ENCODE measurements at regions not wholly inside any gene's neighbourhood (a gene's known extent, or its start where the extent isn't known, plus 50 kb on each side); places are given as distances from the start of the nearest gene placed in this dataset.

DNA sequence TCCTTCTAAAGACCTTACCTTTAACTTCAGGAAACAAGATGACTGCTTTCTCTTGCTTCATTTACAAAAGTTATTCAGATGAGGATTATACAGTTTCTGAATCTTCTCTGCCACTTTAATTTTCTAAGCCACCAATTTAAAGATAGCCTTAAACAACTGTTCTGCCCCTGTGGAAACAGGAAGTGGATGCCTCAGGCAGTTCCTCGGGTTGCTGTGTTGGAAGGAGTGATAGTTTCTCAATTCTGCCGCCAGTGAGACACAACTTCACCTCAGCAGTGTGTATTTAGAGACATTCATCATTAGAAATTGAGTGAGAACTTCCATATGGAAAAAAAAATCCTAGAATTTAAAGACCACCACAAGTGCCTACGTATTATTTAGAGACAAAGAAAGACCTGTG, 475.1 kb upstream of the WWC1 start:
- no peak for DNase-seq

DNA sequence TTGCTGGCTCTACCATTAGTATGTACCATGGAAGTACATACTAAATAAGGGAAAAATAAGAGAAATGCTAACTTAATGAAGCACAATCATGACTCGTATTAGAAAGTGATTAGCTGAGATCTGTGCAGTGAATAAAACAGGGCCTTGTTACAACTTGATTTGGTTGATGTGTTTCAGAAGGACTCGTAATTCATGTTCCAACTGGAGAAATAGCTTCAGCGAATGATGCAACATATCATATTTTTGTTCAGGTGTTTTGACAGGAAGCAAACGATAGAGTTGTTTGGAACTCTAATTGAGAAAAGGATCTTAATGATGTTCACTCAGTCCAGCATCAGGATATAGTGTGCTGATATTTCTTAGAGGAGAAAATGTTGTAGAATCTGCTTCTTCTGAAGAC, 474.6 kb upstream of the WWC1 start:
- no peak for DNase-seq

DNA sequence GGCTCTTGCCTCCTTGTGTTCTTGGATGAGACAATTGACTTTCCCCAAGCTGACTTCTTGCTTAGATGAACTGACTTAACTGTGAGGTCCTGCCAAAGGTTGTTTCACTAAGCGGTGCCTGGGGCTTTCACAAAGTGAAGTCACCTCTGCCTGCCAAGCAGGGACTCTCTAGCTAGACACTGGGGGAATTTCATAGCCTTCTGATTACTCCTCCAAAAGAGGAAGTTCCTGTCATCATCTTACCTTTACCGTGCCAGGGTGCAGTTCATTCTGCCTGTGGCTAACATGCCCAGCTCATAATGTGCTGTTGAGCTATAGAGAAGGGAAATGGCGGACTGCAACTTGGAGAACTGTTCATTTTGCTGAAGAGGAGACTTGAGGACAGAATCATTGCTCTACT, 472.0 kb upstream of the WWC1 start:
- no peak for DNase-seq

DNA sequence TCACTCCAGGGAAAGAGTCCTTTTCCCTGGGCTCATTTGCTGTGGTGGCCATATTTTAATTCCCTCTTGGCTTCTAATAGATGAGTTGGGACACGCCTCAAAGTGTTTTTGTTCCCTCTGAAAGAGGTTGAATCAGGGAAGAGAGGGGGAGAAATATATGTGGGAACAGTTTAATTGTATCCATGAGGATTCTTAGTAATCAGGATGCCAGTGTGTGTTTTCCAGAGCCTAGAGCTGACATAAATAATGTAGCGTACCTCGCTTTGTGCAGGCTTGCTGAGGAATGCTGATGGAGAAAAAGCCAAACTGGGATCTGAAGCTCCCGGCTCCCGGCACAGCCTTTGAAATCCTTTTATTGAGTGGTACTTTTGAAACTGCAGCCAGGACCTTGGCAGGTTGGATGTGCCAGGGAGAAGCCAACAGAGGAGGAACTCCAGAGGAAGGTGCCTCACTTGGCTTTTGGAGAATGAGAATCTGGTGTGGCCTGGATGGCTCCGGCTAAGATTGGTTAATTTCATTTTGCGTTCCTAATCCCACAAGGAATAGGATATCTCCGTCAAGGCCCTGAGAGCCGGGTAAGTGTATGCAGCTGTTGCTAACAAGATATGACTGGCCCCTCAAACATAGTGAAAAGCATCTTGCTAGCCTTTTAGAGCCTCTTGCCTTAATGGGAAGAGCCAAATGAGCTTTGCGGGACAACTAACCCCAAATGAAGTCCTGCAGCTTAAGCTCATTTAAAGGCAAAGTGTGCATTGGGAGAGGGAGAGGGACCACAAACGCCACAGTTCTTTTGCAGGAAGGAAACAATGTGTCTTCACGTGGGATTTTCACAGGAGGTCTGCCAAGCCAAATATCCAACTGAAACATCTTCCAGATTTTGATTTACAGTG, 471.1 kb upstream of the WWC1 start:
- no peak for DNase-seq

DNA sequence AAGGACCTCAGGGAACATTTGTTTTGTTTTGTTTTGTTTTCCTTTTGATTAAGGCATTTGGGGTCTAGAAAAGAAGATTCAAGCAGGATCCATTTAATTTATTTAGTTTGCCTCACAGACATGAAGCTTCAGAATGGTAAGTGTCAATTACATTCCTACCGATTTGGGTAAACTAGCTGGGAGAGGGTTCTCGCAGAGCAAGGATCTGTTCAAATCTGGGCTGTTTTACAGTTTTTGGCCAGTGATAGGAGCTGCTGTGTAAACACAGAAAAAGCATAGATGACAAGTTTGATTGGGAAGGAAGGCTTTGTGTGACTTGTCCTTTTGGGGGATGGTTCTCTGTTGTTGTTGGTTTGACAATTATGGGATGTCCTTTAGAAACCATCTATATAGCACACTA, 470.3 kb upstream of the WWC1 start:
- DNase-seq: no peak

DNA sequence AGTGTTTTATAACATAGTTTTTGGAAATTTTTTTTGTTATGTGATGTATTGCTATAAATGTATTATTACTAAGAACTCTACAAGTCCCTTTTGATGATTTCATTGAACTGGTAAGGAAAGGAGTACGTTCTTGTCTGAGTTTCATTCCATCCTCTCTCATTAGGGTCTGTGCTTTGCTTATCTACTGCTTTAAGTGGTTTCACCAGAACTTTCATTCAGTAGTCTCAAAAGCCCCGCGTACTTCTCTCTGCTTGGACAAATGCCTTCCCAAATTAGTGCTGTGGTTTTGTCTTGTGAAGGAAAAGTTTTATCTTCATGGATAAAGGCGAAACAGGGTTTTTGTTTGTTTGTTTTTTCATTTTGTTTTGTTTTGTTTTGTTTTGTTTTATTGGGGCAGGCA, 469.8 kb upstream of the WWC1 start:
- no peak for DNase-seq

DNA sequence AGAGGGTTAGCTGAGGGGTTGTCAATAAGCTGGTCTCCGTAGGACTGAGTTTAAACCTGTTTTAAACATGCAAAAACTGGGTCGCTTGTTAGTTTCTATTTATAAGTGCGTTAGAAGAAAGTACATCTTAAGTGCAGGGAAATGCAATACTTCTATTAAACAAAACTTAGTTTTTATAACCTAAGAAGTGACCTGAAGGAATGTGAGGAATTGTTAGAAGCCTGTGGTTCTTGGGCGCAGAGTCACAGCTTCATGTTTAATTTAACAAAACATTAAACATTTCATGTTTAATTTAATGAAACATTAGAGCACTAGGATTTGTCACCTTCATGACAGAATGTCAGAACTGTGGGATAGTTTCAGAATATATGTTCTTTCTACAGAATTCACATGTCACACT, 469.2 kb upstream of the WWC1 start:
- no peak for DNase-seq

DNA sequence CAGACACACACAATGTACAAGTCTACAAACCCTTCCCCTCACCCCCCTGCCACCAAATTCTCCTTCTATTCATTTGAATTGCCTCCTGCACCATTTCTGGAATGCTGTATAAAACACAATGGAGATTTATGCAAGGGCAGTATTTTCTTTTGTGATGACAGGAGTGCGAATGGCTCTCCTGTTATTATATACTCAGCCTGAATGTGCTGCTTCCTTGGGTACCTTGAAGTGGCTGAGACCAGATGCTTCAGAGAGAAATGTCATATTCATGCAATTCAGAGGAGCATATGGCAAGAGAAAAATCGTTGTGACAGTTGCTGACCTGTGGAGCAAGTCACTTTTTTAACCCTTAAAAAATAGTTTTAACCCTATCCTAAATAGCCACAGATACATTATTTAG, 468.0 kb upstream of the WWC1 start:
- no peak for DNase-seq

DNA sequence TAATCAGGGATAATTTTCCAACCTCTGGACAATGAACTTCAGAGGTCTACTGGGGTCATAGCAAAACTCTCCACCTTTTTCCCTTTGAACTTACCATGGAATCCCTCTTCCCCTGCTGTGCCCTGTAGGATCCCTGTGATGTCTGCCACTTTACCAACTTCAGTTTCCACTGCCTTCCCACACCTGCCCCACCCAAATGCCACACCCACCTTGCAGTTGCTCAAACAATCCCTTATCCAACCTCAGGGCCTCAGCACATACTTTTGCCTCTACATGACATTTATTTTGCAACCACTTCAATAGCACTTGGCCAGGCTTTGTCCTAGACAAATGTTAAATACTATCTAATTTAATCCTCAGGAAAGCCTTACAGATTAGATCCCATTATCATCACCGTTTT, 463.7 kb upstream of the WWC1 start:
- DNase-seq: no peak

DNA sequence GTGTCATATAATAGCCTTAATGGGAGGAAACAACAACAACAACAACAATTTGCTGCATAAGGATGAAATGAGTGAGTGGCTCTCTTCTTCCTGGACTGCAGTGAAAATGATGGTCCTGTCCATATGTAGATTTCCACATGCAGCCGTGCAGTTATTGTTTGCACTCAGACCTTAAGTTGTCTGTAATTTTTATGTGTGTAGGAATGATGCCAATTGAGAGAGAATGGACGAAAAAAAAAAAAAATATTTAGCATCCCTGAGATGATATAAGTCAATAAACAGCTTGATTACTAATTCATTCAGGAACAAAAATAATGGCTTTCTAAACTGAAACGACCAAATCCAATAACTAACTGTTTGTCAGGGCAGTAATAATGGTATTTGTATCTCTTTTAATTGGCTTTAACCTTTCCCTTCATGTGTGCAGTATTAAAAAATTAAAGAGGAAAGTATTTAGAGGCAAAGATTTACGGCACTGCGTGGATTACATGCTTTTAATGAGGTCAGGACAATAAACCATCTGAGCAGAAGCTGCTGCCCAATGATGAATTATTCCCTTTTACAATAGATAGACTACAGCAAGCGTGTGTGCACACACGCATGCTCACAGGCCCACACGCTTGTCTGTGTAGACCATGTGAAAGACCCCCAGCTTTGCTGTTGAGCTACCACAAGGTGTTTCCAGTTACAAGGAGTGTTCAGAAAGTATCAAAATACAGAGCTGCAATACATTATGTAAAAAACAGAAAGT, 459.5 kb upstream of the WWC1 start:
- DNase-seq: no peak

DNA sequence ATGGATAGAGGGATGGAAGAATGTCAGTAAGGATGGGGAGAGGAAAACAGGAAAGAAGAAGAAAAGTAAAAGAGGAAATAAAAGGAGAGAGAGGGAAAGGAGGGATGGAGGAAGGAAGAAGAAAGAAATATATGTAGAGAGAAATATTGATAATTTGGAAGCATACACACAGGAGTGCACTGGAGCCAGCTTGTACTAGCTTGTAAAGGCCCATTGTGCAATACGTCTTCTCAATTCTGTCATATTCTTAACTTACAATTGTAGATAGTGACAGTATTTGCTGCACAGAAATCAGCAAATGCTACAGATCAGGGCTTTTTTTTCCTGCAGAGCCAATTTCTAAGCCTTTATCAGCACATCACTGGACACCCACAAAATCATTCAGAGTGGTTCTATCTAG, 458.8 kb upstream of the WWC1 start:
- no peak for DNase-seq

DNA sequence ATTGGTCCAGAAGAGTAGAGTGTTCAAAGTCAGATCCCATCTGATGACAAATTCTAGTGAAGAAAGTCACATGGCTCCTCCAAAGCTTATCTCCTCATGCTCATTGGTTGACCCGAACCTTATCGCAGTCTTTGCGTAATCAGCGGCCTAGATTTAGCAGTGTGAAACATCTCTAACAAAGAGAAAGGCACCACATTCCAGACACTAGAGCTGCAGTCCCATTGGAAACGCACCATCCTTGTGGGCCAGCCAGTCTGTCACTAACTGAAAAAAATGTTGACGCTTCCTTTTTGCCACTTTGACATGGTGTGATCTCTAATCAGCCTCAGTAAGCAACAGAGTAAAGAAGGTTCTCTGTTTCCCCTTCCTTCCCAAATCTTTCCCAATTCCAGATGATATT, 458.0 kb upstream of the WWC1 start:
- DNase-seq: no peak

DNA sequence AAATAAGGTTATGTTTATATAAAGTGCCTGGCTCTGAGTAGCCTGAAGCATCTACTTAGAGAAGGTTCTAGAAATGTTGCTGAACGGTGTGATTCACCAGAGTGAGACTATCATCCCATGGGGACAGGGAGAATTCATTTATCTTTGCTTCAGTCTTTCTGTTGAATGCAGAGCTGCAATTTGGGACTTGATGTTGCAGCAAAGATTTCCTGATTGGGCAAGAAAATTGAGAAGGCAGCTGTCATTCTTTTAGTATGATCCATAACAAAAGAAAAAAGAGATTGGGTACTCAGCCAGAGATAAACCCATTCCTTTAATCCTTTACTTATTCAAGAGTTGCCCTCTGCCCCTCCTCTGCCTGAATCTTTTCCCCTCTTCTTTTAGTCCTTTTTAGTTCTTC, 456.3 kb upstream of the WWC1 start:
- DNase-seq: no peak

DNA sequence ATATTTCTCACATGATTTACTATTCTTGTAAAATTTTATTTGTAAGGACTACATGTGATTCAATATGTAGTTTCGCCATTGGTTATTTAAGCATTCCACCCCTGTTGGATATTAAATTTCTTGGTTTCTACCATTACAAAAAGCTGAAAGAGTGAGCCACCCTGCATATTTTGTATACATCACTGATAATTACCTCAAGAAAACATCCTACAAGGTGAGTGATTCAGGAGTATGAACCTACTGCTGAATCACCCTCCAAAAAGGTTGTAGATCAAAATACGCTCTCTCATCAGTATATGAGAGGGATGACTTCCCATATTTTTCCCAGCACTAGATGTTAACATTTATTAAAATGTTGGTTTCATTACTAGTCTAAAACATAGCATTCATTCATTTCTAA, 454.3 kb upstream of the WWC1 start:
- no peak for DNase-seq

DNA sequence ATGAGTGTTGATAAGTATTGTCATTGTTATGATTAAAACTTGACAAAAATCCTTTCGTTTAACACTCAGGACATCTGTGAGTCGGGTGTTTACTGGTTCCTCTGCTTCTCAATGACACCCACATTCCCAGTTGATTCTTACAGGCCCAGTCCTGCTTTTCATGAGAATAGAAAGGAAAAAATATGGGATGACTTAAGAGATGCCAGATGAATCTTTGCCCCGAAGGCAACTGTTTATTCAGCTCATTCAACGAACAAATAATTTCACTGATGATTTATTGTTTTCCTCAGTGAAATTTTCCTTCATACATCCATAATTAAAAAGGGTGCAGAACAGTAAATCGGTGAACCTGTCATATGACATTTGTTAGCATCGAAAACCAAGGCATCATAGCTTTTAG, 452.4 kb upstream of the WWC1 start:
- no peak for DNase-seq

DNA sequence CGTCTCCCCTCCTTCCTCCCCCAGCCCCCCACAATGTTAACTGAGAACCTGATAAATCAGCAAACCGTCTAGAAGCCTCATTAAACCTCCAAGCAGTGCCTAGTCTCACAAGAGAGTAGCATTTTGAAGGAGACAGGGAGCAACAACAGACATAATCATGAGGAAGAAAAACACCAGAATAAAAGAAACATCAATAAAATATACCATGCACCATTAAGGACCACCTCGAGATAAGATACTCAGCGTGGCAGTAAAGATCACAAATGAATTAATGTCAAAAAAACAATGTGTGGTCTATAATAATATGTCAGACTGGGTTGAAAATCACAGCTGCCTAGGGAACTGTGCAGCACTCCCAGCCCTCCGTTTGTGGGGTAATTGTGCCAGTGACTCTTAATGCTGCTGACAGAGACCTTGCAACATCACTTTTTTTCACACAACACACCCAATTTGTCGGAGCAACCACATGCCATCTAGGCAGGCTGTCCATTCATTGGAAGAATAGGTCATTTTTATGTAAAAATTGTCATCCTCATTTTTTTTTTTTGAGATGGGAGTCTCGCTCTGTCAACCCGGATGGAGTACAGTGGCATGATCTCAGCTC, 450.8 kb upstream of the WWC1 start:
- DNase-seq: no peak

DNA sequence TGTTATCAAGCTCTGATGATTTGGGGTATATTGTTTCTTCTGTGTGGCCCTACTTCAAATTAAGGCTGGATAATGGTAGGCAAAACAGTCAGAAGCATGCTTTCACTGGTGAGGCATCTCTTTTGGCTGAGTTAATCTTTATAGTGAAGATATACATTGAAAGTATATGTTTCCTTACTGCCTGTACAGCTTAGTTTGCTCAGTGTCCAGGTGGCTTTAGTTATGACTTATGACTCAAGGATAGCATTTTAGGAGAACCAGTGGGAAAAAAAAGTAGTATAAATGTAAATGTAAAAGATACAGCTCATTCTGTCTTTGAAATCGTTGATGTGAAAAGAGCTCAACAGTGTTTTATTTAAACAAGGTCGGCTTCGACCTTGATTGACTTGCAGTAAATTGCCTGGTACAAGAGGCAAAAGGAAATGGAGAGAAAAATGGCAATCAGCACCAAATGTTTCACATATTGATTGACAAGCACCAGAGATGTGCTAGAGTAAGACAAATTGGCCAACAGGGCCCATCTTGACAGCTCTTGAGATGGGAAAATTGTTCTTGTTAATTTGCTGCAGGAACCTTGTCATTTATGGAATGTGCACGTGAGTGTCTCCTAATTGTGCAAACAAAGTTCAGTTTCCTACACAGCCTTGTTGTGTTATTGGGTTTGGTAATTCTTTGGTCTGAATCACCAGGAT, 447.4 kb upstream of the WWC1 start:
- no peak for DNase-seq

DNA sequence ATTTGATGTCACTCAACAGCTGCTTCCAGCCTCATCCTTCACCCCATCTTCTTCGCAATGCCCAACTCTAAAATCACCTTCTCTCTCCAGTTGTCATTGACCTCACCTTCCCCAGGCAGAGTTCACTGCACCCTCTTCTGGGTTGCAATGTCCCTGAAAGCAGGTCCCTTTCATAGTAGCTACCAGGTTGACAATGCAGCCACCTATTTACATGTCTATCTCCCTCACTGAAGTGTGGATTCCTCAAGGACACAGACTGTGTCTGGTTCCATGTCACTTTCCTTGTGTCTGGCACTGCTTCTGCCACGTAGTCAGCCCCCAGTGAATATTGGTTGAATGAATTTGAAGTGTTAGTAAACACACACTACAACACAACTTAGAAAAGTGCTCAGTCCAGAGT, 445.5 kb upstream of the WWC1 start:
- no peak for DNase-seq

DNA sequence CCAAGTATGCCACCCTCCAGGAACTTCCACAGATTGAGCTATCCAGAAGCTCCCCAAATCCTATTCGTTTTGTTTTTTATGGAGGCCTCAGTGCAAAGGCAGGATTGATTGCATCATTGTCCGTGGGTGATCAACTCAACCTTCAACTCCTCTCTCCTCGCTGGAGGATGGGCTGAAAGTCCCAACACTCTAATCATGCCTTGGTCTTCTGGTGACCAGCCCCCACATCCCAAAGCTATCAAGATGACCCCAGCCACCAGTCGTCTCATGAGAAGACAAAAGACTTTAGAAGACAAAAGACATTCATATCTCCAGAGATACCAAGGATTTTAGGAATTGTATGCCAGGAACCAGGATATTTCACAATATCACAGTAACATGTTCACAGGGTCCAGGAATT, 441.6 kb upstream of the WWC1 start:
- no peak for DNase-seq

DNA sequence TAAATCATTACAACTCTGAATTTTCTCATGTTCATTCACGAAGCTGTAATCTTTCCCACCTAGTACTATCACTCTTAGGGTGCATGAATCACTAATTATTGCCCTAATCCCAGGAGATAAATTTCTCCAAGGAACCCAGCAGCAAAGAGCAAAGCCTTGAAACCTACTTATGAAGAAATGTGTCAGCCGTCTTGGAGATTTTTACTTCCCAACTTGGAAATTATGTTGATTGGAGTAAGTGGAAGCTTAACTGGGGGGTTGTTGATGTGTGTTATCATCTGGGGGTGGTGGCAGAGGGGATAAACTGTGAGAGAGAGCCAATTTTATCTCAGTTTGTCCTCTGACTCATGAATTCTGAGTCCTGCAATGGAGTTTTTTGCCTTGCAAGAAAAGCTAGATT, 440.5 kb upstream of the WWC1 start:
- DNase-seq: no peak

DNA sequence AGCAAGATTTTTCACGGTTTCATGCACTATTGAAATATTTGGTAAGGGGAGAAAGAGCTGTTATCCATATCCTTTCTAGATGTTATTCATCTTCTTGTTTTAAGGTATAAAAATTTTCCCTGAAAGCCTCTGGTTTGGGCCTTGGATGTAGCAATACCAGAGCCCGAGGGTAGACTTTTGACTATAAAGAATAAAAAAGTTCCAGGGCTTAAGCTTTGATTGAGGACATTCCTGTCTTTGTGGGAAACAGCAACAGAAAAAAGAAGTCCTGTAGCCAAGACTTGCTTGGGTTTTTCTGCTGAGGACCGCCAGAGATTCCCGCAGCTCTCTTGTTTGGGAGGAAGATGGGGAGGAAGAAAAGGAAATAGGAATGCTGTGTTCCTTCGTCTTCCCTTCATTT, 440.0 kb upstream of the WWC1 start:
- no peak for DNase-seq

DNA sequence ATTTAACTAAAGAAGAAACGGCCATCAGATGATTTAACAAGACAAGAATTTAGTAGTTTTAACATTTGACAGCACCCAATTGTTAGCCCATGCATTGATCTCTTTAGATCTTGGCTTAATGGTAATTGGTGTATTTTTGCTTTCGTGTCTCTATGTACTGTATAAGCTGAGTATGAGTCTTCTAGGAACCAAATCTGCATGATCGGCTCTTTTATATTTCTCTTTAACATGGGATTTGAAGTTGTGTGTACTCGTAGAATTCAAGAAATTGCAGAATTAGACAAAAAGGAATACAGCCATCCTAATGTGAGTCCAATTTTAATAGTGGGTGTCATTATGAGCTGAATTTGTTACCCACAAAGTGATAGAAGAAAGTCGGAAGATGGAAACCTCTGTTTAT, 438.9 kb upstream of the WWC1 start:
- no peak for DNase-seq

DNA sequence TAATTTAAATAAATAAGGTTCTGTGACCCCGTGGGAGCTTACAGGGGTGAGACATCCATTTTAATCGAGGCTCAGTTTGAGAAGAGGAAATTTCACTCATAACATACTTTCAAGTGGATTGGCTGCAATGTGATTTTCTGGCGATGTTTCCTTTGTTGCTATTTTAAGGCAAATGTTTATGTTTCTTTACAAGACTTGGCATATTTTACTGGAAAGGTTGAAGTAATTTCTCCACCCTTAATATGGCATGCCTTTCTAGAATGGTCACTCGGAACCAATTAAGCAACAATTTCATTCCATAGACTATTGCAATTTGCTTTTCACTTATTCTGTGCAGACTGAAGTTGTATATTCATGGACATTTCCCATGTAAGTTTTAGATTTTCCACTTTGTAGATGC, 438.0 kb upstream of the WWC1 start:
- DNase-seq: no peak

DNA sequence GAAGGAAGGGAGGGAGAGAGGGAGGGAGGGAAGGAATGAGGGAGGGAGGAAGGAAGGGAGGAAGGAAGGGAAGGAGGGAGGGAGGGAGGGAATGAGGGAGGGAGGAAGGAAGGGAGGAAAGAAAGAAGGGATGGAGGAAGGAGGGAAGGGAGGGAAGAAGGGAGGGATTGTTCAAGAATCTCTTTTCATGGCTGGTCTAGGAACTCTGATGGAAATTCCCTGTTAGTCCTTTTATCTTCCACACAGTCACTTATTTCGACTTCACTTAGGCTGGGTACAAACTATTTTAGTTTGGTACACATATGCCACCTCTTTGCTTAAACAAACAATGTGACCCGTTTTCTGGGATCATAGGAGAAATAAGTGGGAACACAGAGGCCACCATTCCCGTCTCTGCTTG, 435.6 kb upstream of the WWC1 start:
- DNase-seq: no peak
